Lower leg skin (tissue), 4 donors: ENCODE measurements at regions not wholly inside any gene's neighbourhood (a gene's known extent, or its start where the extent isn't known, plus 50 kb on each side); places are given as distances from the start of the nearest gene placed in this dataset.

Source experiments
- DNase-seq, 2 donors: peaks; one replicate each; pipeline ENCODE4 v3.0.0-alpha.2; 2019; ENCODE audit warnings: low spot score in 2 of 2
- H3K4me3 ChIP-seq: fragments of 200-600 bp; sonication (generic); 2 replicates; pipeline ENCODE4 v1.5.1; 2017; ENCODE audit warnings: mild to moderate bottlenecking, low read depth; ENCODE audit not compliant: poor library complexity, severe bottlenecking
- POLR2A ChIP-seq, 2 donors: fragments of 450-650 bp; IDR thresholded peaks; one replicate each; pipeline ENCODE4 v1.6.1; 2016 to 2017; ENCODE audit warnings: antibody characterized with exemption in 2 of 2, mild to moderate bottlenecking in 1 of 2, moderate library complexity in 1 of 2
- WGBS, 2 donors: methylation state at CpG; one replicate each; pipeline ENCODE4 v1.1.5; 2018; 5-methylcytosine and 5-hydroxymethylcytosine counted together
- intact Hi-C: fragments of 100-400 bp; cut with DNase I; formaldehyde crosslinking; loops from one replicate; pipeline ENCODE4 v1.15.0; 2023; ENCODE audit warnings: low total_unique reads
- microRNA-seq, 2 donors: library from miRNA; unstranded; fragments of <30 nt; microRNA quantifications; one replicate each; pipeline ENCODE4, GENCODE V29; 2016; ENCODE audit warnings: borderline replicate concordance in 2 of 2, borderline number of aligned reads in 1 of 2
- TF ChIP-seq, protein P1 (sequence below), 3 donors: fragments of 450-650 bp; IDR thresholded peaks; one replicate each; pipeline ENCODE4 v1.5.1; 2016; ENCODE audit warnings: antibody characterized with exemption in 3 of 3, mild to moderate bottlenecking in 3 of 3, moderate library complexity in 2 of 3

DNA sequence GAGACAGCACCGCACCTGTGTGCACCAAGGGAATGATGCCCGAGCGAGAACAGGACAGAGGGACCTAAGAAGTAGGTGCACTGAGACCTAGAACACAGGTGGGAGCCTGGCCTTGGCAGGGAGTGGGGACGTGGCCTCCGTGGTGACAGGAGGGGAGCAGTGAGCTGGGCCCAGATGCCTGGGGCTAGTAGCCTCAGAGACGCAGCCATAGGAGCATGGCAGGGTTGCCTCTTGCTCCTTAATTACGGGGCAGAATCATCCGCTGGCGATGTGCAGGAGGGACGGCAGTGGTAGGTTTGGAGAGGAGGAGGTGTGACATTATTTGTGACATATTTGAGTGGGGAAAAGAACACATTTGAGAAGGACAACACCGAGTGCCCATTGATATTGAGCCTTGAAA lies 57.0 kb upstream of the HPCAL1 start:
- TF ChIP-seq, protein P1, sequence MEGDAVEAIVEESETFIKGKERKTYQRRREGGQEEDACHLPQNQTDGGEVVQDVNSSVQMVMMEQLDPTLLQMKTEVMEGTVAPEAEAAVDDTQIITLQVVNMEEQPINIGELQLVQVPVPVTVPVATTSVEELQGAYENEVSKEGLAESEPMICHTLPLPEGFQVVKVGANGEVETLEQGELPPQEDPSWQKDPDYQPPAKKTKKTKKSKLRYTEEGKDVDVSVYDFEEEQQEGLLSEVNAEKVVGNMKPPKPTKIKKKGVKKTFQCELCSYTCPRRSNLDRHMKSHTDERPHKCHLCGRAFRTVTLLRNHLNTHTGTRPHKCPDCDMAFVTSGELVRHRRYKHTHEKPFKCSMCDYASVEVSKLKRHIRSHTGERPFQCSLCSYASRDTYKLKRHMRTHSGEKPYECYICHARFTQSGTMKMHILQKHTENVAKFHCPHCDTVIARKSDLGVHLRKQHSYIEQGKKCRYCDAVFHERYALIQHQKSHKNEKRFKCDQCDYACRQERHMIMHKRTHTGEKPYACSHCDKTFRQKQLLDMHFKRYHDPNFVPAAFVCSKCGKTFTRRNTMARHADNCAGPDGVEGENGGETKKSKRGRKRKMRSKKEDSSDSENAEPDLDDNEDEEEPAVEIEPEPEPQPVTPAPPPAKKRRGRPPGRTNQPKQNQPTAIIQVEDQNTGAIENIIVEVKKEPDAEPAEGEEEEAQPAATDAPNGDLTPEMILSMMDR (IDR thresholded peaks at IDR 0.05): no peak
- TF ChIP-seq POLR2A (IDR thresholded peaks at IDR 0.05): no peak
- peak in 1 of 2 donors; percentile 72 for DNase-seq
- 88 to 89% methylated on average over 11 of the region's 11 CpGs for WGBS, 2 donors
- intact Hi-C loops: no loop called here
- no peak overlapping the region for H3K4me3 ChIP-seq

DNA sequence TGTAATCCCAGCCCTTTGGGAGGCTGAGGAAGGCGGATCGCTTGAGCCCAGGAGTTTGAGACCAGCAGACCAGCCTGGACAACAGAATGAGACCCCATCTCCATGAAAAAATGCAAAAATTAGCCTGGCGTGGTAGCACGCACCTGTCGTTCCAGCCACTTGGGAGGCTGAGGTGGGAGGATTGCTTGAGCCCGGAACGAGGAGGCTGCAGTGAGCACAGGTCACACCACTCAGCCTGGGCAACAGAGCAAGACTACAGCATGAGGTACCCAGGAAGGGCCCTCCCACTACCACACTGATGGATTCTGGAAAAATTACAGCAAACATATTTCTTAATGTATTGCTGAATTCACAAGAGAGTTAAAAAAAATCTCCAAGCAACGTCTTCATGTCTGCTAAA lies 56.3 kb upstream of the HPCAL1 start:
- intact Hi-C loops: no loop called here
- DNase-seq: peak in 1 of 2 donors; percentile 57
- no peak overlapping the region for H3K4me3 ChIP-seq
- 80 to 83% methylated on average over 8 of the region's 8 CpGs for WGBS, 2 donors
- no peak for TF ChIP-seq POLR2A (IDR thresholded peaks at IDR 0.05)
- TF ChIP-seq, protein P1 (IDR thresholded peaks at IDR 0.05): no peak

DNA sequence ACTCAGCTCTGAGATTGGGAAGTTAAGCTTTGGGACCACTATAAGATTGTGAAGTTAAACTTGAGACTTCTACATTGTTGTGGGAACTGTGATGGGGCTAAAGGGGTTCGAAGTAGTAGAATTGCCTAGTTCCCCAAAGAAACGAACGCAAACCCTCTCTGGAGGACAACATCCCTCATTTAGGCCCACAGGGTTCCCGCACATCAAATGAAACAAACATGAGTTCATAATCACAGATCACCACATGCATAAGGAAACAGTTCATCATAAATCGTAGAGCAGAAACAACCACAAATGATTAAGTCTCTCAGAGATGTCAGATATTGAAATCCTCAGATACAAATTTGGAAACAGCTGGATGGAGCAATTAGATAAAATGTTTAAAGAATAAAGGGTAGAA lies 55.9 kb upstream of the HPCAL1 start:
- no peak overlapping the region for H3K4me3 ChIP-seq
- 61 to 62% methylated on average over 5 of the region's 5 CpGs for WGBS, 2 donors
- intact Hi-C loops: no loop called here
- no peak for TF ChIP-seq POLR2A (IDR thresholded peaks at IDR 0.05)
- no peak for DNase-seq

DNA sequence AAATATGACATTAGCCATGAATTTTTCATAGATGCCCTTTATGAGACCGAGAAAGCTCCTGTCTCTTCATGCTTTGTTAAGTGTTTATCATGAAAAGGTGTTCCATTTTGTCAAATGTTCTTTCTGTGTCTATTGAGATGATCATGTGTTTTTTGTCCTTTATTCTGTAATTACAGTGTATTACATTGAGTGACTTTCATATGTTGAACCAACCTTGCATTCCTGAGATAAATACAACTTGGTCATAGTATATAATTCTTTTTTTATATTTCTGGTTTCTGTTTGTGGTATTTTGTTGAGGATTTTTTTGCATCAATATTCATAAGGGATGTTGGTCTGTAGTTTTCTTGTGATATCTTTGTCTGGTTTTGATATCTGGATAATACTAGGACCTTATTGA lies 52.9 kb upstream of the HPCAL1 start:
- no peak for DNase-seq
- TF ChIP-seq POLR2A (IDR thresholded peaks at IDR 0.05): no peak
- TF ChIP-seq, protein P1 (IDR thresholded peaks at IDR 0.05): no peak
- H3K4me3 ChIP-seq: no peak overlapping the region
- intact Hi-C loops: no loop called here
- 67 to 76% methylated on average over 1 of the region's 1 CpG for WGBS, 2 donors

DNA sequence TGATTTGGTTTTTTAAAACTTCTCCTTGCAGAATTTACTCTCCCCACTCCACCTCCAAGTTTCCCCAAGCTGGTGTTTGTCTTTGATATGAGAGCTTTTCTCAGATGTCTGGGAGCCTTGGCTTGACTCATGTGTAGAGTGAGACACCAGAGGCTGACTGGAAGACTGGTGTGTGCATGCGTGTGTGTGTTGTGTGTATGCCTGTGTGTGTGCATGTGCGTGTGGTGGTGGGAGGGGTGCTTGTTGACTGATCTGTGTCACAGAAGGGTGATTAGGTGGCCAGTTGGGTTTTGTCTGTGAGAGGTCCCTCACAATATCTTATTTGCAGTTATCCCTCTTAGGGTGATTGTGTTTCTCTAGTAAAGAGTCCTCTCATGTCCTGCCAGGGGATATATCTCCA lies 50.5 kb upstream of the HPCAL1 start:
- no peak for DNase-seq
- no peak overlapping the region for H3K4me3 ChIP-seq
- TF ChIP-seq, protein P1 (IDR thresholded peaks at IDR 0.05): no peak
- no peak for TF ChIP-seq POLR2A (IDR thresholded peaks at IDR 0.05)
- WGBS, 2 donors: 90 to 100% methylated on average over 2 of the region's 2 CpGs
- intact Hi-C loops: no loop called here

DNA sequence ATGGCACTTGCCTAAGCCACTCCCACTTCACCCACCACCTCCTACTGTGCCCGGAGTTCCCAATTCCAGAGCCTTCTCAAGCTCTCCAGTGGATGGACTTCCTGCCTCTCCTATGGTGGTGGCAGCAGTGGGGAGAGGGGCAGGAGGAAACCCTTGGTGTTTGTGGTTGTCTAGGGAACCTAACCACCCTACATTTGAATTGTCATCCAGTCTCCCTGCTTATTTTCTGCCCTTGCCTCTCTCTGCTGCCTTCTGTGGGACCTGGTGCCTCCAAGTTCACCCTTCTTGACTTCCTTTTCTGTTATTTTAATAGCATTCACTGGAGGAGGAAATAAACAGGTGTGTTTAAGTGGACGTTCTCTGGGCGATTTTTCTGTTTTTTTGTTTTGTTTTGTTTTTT lies 50.0 kb upstream of the HPCAL1 start:
- WGBS, 2 donors: 62 to 88% methylated on average over 3 of the region's 3 CpGs
- no peak overlapping the region for H3K4me3 ChIP-seq
- intact Hi-C loops: no loop called here
- no peak for DNase-seq
- TF ChIP-seq, protein P1 (IDR thresholded peaks at IDR 0.05): no peak
- no peak for TF ChIP-seq POLR2A (IDR thresholded peaks at IDR 0.05)

Small RNA genes lying in the stretch of these regions (microRNA-seq; reads per million reads assigned to microRNA genes)
- gene MIR4261: 0 reads per million in 2 donors
